ENCODE measurements at regions not wholly inside any gene's neighbourhood (a gene's known extent, or its start where the extent isn't known, plus 50 kb on each side); places are given as distances from the start of the nearest gene placed in this dataset.

DNA sequence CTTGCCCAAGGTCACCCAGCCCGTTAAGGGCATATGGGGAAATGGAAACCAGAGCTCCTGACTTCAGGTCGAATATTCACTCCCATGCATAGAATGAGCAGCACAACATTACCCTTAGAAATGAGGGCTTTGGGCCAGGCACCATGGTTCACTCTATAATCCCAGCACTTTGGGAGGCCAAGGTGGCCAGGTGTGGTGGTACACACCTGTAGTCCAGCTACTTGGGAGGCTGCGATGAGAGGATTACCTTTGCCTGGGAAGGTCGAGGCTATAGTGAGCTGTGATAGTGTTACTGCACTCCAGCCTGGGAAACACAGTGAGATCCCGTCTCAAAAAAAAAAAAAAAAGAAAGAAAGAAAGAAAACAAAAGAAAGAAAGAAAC lies 341.0 kb upstream of the TMPO start:
- no peak overlapping the region for H3K27ac ChIP-seq
- no peaks in the 10 kb centered on the region for H3K27me3 ChIP-seq
- WGBS, 4 donors = 67 to 79% (median 74%) methylated on average over 5 of the region's 5 CpGs
- no peak overlapping the region for H3K4me3 ChIP-seq
- H3K4me1 ChIP-seq (replicated peaks in 1 of 2) = no peaks in the 10 kb centered on the region
- H3K9me3 ChIP-seq (replicated peaks in 1 of 3) = no peaks in the 10 kb centered on the region
- intact Hi-C loops (cut with DNase I) = no loop called here
- H3K36me3 ChIP-seq (replicated peaks in 1 of 2) = no peaks in the 10 kb centered on the region
- no peak for DNase-seq
- TF ChIP-seq, protein P1, sequence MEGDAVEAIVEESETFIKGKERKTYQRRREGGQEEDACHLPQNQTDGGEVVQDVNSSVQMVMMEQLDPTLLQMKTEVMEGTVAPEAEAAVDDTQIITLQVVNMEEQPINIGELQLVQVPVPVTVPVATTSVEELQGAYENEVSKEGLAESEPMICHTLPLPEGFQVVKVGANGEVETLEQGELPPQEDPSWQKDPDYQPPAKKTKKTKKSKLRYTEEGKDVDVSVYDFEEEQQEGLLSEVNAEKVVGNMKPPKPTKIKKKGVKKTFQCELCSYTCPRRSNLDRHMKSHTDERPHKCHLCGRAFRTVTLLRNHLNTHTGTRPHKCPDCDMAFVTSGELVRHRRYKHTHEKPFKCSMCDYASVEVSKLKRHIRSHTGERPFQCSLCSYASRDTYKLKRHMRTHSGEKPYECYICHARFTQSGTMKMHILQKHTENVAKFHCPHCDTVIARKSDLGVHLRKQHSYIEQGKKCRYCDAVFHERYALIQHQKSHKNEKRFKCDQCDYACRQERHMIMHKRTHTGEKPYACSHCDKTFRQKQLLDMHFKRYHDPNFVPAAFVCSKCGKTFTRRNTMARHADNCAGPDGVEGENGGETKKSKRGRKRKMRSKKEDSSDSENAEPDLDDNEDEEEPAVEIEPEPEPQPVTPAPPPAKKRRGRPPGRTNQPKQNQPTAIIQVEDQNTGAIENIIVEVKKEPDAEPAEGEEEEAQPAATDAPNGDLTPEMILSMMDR (IDR thresholded peaks at IDR 0.05) = no peak
- TF ChIP-seq POLR2A (IDR thresholded peaks at IDR 0.05) = no peak

DNA sequence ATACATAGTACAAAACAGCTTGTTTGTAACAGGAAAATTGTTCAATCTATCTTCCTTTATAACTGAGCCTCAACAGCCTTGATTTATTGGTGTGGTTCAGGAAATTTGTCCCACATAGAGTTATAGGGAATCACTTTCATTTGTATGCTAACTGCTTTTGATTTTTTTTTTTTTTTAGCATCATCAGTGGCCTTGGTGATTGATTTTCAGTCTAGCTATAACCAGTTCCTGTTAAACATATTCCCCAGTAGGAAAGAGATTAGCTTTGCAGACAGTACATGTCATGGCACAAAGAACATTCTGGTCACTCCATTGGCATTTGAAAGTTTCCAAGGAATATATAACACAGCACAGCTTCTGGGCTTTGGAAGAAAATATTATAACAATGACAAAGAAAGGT lies 337.3 kb upstream of the TMPO start:
- intact Hi-C loops (cut with DNase I) = no loop called here
- Histone ChIP-seq H3K4me3 (no peak overlapping the region), H3K27ac (no peak overlapping the region), H3K9me3 (replicated peaks in 1 of 3) (no peaks in the 10 kb centered on the region), H3K4me1 (replicated peaks in 1 of 2) (no peaks in the 10 kb centered on the region), H3K27me3 (no peaks in the 10 kb centered on the region), H3K36me3 (replicated peaks in 1 of 2) (no peaks in the 10 kb centered on the region)
- TF ChIP-seq, protein P1 (IDR thresholded peaks at IDR 0.05) = no peak
- TF ChIP-seq POLR2A (IDR thresholded peaks at IDR 0.05) = no peak
- no peak for DNase-seq

DNA sequence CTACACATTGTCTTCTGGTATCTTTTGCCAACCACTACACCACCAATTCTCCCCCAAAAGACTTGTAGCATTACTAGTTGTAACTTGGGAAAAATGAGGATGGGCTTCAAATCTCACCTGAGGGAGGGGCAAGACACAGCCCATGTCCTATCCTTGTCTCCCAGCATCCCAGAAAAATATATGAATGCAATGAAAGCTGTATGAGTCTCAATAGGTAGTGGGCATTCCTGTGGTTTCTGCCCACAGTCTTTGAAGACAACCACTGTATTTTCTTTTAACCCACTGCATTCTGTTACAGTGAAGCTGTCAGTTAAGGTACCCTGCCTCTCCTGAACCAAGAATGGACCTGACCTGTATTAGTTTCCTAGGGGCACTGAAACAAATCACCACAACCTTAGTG lies 336.2 kb upstream of the TMPO start:
- no peaks in the 10 kb centered on the region for H3K4me1 ChIP-seq (replicated peaks in 1 of 2)
- intact Hi-C loops (cut with DNase I) = no loop called here
- no peak overlapping the region for H3K27ac ChIP-seq
- no peak for TF ChIP-seq POLR2A (IDR thresholded peaks at IDR 0.05)
- TF ChIP-seq, protein P1 (IDR thresholded peaks at IDR 0.05) = no peak
- H3K9me3 ChIP-seq (replicated peaks in 1 of 3) = no peaks in the 10 kb centered on the region
- no peaks in the 10 kb centered on the region for H3K27me3 ChIP-seq
- H3K36me3 ChIP-seq (replicated peaks in 1 of 2) = no peaks in the 10 kb centered on the region
- DNase-seq = no peak
- no peak overlapping the region for H3K4me3 ChIP-seq

DNA sequence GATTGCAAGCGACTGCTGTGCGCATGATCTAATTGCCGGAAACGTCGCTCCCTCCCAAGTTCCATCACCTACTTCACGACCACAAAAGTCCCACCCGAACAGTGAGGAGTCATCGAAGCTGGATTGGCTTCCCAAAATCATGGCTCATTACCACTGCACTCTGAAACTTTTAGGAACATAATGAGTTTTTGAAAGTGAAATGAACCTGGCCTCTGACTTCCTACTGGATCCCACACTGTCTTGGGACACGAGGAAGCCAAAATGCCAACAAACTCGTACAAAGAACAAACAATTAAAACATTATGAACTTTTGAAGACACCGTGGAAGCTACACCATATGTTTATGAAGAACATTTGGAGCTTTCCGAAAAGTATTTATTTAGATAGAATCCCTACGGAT lies 334.8 kb upstream of the TMPO start:
- H3K27me3 ChIP-seq = no peaks in the 10 kb centered on the region
- H3K4me1 ChIP-seq (replicated peaks in 1 of 2) = no peaks in the 10 kb centered on the region
- H3K4me3 ChIP-seq = no peak overlapping the region
- TF ChIP-seq, protein P1 (IDR thresholded peaks at IDR 0.05) = no peak
- no peak for TF ChIP-seq POLR2A (IDR thresholded peaks at IDR 0.05)
- WGBS, 4 donors = 73 to 81% (median 77%) methylated on average over 13 of the region's 13 CpGs
- H3K27ac ChIP-seq = no peak overlapping the region
- no peak for DNase-seq
- intact Hi-C loops (cut with DNase I) = no loop called here
- no peaks in the 10 kb centered on the region for H3K36me3 ChIP-seq (replicated peaks in 1 of 2)
- no peaks in the 10 kb centered on the region for H3K9me3 ChIP-seq (replicated peaks in 1 of 3)

All from adrenal gland (tissue), 9 donors.